ENCODE measurements at regions not wholly inside any gene's neighbourhood (a gene's known extent, or its start where the extent isn't known, plus 50 kb on each side); places are given as distances from the start of the nearest gene placed in this dataset.
"Not testable (repeated sequence)": the region's sequence is repeated elsewhere in the genome, so short reads cannot be mapped to it uniquely, and the experiment has no call there.

DNA sequence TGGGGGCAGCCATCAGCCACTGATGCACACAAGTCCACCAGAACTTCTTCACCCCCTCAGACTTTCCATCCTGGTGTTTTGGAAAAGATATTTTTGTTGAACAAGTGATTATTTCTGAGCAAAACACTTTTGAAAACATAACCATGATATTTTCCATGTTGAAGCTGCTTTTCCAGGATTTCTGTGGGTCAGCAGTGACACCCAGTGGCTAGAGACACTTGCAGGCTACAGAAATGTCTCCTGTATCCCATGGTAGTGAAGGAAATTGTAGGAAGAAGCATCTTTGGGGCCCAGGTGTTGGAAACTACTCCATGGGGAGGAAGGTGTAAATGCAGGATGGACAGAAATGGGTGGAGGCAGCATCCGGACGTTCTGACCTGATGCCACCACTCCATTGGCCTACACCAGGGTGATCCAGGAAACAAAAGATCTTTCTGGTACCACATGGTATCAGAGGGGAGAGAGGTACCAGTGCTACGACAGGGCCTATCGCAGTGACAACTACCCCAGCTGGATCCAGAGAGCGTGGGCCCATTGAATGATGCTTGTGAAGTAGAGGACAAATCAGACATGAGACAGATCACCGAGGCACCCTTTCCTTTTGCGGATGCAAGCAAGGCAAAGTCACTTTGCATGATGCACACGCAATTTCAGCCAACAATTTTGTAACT is 111.7 kb upstream of the COBL start:
- H3K4me3 ChIP-seq (ENCODE audit: low read depth, low read length), result no peak overlapping the region
- no peak for DNase-seq (ENCODE audit: low read depth, low spot score)
- in situ Hi-C loops (cut with HindIII; ENCODE audit: low sequenced_read_pairs), result no loop called here
- TF ChIP-seq, protein P1, sequence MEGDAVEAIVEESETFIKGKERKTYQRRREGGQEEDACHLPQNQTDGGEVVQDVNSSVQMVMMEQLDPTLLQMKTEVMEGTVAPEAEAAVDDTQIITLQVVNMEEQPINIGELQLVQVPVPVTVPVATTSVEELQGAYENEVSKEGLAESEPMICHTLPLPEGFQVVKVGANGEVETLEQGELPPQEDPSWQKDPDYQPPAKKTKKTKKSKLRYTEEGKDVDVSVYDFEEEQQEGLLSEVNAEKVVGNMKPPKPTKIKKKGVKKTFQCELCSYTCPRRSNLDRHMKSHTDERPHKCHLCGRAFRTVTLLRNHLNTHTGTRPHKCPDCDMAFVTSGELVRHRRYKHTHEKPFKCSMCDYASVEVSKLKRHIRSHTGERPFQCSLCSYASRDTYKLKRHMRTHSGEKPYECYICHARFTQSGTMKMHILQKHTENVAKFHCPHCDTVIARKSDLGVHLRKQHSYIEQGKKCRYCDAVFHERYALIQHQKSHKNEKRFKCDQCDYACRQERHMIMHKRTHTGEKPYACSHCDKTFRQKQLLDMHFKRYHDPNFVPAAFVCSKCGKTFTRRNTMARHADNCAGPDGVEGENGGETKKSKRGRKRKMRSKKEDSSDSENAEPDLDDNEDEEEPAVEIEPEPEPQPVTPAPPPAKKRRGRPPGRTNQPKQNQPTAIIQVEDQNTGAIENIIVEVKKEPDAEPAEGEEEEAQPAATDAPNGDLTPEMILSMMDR (IDR thresholded peaks at IDR 0.05; ENCODE audit: low read depth, low read length), result peak; percentile 18

DNA sequence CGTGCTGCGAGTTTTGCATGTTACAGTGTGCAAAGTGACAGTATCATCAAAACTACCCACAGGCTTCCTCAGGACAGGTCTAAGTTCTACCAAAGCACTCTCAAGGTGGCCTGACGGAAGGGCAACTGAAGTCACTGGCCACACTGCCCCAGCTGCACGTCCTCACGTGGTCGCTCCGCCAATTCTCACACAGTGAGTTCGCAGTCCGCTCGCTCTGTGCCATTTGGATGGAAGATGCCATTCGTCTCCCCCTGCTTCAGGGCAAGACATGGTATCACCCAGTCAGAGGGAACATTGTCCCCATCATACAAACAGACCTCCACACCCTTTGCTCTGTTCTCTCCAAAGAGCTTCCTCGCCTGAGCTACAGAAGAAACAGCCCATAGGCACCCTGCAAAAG is 109.6 kb upstream of the COBL start:
- TF ChIP-seq, protein P1 (IDR thresholded peaks at IDR 0.05; ENCODE audit: low read depth, low read length), result no peak
- no peak for DNase-seq (ENCODE audit: low read depth, low spot score)
- in situ Hi-C loops (cut with HindIII; ENCODE audit: low sequenced_read_pairs), result no loop called here
- H3K4me3 ChIP-seq (ENCODE audit: low read depth, low read length), result no peak overlapping the region

DNA sequence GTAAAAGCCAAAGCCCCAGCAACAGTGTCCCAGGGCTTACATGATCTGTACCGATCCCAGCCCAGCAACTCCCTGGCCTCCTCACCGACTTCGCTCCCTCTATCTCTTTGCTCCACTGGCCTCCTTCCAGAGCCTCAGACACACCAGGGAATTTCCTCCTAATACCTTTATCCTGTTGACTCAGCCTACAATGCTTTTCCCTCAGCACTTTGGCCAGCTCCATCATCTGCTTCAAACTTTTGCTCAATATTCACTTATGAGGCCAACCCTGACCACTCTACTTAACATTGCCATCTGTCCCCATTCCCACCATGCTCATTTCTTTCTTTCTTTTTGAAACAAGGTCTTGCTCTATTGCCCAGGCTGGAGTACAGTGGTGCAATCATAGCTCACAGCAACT is 93.3 kb upstream of the COBL start:
- DNase-seq (ENCODE audit: low read depth, low spot score); in situ Hi-C loops (cut with HindIII; ENCODE audit: low sequenced_read_pairs); H3K4me3 ChIP-seq (ENCODE audit: low read depth, low read length): not testable (repeated sequence)

DNA sequence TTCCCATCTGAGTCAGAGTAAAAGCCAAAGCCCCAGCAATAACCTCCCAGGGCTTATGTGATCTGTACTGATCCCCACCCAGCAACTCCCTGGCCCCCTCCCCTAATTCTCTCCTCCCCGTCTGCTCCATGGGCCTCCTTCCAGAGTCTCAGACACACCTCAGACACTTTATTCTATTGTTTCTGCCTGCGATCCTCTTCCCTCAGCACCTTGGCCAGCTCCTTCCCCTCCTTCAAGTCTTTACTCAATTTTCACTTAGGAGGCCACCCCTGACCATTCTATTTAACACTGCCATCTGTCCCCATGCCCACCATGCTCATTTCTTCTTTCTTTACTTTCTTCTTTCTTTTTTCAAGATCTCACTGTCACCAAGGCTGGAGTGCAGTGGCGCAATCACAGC is 81.0 kb upstream of the COBL start:
- in situ Hi-C loops (cut with HindIII; ENCODE audit: low sequenced_read_pairs); H3K4me3 ChIP-seq (ENCODE audit: low read depth, low read length); DNase-seq (ENCODE audit: low read depth, low spot score): not testable (repeated sequence)

DNA sequence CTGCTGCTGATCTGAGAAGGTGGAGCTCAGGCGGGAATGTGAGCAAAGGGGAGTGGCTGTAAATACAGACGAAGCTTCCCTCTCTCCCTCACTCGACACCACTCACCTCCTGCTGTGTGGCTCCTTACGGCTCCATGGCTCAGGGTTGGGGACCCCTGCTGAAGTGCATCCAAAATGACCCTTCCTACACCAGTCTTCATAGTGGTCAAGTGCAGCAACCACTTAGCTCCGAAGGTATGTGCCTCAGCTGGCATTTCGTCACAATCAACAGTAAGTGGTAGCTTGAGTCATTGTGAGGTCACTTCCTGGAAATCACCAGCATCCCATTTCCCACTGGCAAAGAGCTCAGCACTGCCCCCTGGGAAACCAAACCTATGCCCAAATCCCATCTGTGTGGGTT is 76.4 kb upstream of the COBL start:
- in situ Hi-C loops (cut with HindIII; ENCODE audit: low sequenced_read_pairs); DNase-seq (ENCODE audit: low read depth, low spot score); H3K4me3 ChIP-seq (ENCODE audit: low read depth, low read length): not testable (repeated sequence)

DNA sequence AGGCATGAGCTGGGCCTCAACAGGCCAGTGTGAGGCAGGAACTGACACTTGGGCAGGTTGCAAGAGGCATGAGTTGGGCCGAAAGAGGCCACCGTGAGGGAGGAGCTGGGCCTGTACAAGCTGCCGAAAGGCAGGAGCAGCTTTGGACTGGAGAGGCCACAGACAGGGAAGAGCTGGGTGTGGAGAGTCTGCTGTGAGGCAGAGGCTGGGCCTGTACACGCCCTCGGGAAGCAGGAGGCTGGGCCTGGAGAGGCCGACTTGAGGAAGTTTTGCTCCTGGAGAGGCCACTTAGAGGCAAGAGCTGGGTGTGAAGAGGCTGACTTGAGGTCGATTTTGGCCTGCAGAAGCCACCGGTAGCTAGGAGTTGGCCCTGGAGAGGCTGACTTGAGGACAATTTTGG is 73.3 kb upstream of the COBL start:
- DNase-seq (ENCODE audit: low read depth, low spot score); in situ Hi-C loops (cut with HindIII; ENCODE audit: low sequenced_read_pairs); H3K4me3 ChIP-seq (ENCODE audit: low read depth, low read length): not testable (repeated sequence)

DNA sequence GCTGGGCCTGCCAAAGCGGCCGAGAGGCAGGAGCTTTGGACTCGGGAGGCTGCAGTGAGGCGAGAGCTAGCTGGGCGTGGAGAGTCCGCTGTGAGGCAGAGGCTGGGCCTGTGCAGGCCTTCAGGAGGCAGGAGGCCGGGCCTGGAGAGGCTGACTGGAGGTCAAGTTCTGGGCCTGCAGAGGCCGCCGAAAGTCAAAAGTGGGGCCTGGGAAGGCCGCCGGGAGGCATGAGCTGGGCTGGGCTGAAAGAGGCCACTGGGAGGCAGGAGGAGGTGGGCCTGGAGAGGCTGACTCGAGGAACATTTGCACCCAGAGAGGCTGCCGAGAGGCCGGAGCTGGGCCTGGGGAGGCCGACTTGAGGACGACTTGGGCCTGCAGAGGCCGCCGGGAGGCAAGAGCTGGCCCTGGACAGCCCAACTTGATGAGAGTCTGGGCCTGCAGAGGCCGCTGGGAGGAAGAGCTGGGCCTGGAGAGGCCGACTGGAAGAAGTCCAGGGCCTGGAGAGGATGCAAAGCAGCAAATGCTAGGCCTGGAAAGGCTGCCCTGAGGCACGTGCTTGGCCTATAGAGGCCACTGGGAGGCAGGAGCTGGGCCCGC is 72.7 kb upstream of the COBL start:
- in situ Hi-C loops (cut with HindIII; ENCODE audit: low sequenced_read_pairs); DNase-seq (ENCODE audit: low read depth, low spot score); H3K4me3 ChIP-seq (ENCODE audit: low read depth, low read length): not testable (repeated sequence)

DNA sequence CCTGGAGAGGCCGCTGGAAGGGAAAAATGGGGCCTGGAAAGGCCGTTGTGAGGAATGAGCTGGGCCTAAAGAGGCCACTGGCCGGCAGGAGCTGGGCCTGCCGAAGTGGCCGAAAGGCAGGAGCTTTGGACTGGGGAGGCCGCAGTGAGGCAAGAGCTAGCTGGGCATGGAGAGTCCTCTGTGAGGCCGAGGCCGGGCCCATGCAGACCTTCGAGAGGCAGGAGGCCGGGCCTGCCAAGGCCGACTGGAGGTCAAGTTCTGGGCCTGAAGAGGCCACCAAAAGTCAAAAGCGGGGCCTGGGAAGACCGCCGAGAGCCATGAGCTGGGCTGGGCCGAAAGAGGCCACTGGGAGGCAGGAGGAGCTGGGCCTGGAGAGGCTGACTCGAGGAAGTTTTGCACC is 71.6 kb upstream of the COBL start:
- DNase-seq (ENCODE audit: low read depth, low spot score); in situ Hi-C loops (cut with HindIII; ENCODE audit: low sequenced_read_pairs); H3K4me3 ChIP-seq (ENCODE audit: low read depth, low read length): not testable (repeated sequence)

DNA sequence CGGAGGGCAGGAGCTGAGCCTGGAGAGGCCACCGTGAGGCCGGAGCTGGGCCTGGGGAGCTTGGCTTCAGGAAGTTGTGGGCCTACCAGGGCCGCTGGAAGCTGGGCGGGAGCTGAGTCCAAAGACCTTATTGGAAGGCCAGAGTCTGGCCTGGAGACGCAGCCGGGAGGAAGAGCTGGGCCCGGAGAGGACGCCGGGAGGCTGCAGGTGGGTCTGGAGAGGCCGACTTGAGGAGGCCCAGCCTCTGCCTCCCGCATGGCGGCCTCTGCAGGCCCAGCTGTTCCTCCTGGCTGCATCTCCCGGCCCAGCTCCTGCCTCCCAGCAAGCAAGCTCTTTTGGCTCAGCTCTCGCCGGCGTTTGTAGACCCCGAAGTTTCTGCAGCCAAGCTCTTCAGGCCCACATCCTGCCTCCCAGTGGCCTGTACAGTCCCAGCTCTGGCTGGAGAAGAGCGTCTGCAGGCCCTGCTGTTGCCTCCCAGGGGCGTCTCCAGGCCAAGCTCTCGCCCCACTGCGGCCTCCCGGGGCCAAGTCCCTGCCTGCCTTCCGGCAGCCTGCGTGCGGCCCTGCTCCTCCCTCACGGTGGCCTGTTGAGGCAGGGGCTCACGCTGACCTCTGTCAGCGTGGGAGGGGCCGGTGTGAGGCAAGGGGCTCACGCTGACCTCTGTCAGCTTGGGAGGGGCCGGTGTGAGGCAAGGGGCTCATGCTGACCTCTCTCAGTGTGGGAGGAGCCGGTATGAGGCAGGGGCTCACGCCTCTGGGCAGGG is 70.4 kb upstream of the COBL start:
- H3K4me3 ChIP-seq (ENCODE audit: low read depth, low read length); in situ Hi-C loops (cut with HindIII; ENCODE audit: low sequenced_read_pairs); DNase-seq (ENCODE audit: low read depth, low spot score): not testable (repeated sequence)

DNA sequence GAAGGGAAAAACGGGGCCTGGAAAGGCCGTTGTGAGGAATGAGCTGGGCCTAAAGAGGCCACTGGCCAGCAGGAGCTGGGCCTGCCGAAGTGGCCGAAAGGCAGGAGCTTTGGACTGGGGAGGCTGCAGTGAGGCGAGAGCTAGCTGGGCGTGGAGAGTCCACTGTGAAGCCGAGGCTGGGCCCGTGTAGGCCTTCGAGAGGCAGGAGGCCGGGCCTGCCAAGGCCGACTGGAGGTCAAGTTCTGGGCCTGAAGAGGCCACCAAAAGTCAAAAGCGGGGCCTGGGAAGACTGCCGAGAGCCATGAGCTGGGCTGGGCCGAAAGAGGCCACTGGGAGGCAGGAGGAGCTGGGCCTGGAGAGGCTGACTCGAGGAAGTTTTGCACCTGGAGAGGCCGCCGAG is 69.6 kb upstream of the COBL start:
- DNase-seq (ENCODE audit: low read depth, low spot score); in situ Hi-C loops (cut with HindIII; ENCODE audit: low sequenced_read_pairs); H3K4me3 ChIP-seq (ENCODE audit: low read depth, low read length): not testable (repeated sequence)

DNA sequence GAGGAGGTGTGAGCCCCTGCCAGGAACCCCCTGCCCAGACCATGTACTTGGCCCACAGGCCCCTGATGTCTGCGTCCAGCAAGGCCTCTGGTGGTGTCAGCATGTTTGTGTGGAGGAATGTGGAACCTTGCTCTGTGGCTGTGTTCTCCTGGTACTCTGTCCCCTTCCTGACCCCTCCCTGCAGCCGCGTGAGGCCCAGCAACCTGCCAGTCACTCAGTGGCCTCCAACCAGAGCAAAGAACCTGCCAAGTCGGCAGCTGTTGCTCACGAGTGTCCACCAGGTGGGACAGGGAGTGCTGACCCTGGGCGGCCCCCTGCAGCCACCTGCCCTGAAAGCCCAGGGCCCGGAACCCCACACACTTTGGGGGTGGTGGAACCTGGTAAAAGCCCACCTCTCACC is 65.6 kb upstream of the COBL start:
- H3K4me3 ChIP-seq (ENCODE audit: low read depth, low read length); in situ Hi-C loops (cut with HindIII; ENCODE audit: low sequenced_read_pairs): not testable (repeated sequence)

More for the DNA sequence above, 65.6 kb upstream of the COBL start:
- not testable (repeated sequence) for DNase-seq (ENCODE audit: low read depth, low spot score)
